Heart left ventricle (tissue), 16 donors: ENCODE measurements at regions not wholly inside any gene's neighbourhood (a gene's known extent, or its start where the extent isn't known, plus 50 kb on each side); places are given as distances from the start of the nearest gene placed in this dataset.
A peak's percentile ranks its signal among the peaks of the same experiment; 100 is the strongest.
"Not testable (repeated sequence)": the region's sequence is repeated elsewhere in the genome, so short reads cannot be mapped to it uniquely, and the experiment has no call there.

Source experiments
- ATAC-seq, 4 donors: fragments of 200-7000 bp; cut with Tn5 transposase; one replicate each; pipeline ENCODE4 v1.9.1; 2020 to 2022; ENCODE audit warnings: moderate library complexity in 4 of 4, mild to moderate bottlenecking in 3 of 4, moderate number of reproducible peaks in 1 of 4
- DNase-seq, 5 donors: peaks; one replicate each; pipeline ENCODE4 v3.0.0-alpha.2; 2020
- H3K27ac ChIP-seq, 12 donors: fragments of 200-600 bp; sonication (generic) in 4 of 12; one replicate each; pipeline versions ENCODE4 v1.5.0 to v1.8.0; 2016 to 2022; ENCODE audit warnings: mild to moderate bottlenecking in 2 of 12
- H3K27me3 ChIP-seq, 9 donors: fragments of 200-600 bp; sonication (generic) in 2 of 9; one replicate each; pipeline versions ENCODE4 v1.5.1 to v1.8.0; 2016 to 2022; ENCODE audit warnings: mild to moderate bottlenecking in 3 of 9
- H3K36me3 ChIP-seq, 9 donors: fragments of 200-600 bp; sonication (generic) in 2 of 9; one replicate each; pipeline versions ENCODE4 v1.5.0 to v1.8.0; 2018 to 2022; ENCODE audit warnings: mild to moderate bottlenecking in 2 of 9
- H3K4me1 ChIP-seq, 12 donors: fragments of 200-600 bp; sonication (generic) in 4 of 12; one replicate each; pipeline versions ENCODE4 v1.5.0 to v1.8.0; 2016 to 2022; ENCODE audit warnings: mild to moderate bottlenecking in 3 of 12
- H3K4me3 ChIP-seq, 12 donors: fragments of 200-600 bp; sonication (generic) in 4 of 12; one replicate each; pipeline versions ENCODE4 v1.5.0 to v1.8.0; 2017 to 2022; ENCODE audit warnings: mild to moderate bottlenecking in 9 of 12, moderate library complexity in 4 of 12
- H3K9me3 ChIP-seq, 12 donors: fragments of 200-600 bp; sonication (generic) in 4 of 12; one replicate each; pipeline versions ENCODE4 v1.5.0 to v1.8.0; 2016 to 2022; ENCODE audit warnings: mild to moderate bottlenecking in 1 of 12
- WGBS, 4 donors: extraction: QIAGEN DNeasy Blood & Tissue Kit in 2 of 4; methylation state at CpG; one replicate each; pipeline versions ENCODE4 v1.1.5 to v1.1.7; 2013 to 2018; 5-methylcytosine and 5-hydroxymethylcytosine counted together
- intact Hi-C, 10 donors: fragments of 100-400 bp; cut with DNase I; formaldehyde crosslinking; loops; one replicate each; pipeline versions ENCODE4 v1.11.1 to v1.14.2; 2022
- donor health status: ischemic (EF 13 %, LVEDD 7.1; RV severe dilation, severe dysfunction).
- donor health status: healthy with polysubstance abuse.
- donor health status: DM: no; HTN: yes; CAD: no.
- donor health status: DM: no; HTN: no; CAD: no.
- donor health status: ischemic (EF 25% LVEDD 6.9; RV normal size, moderate dysfunction).
- donor health status: ischemic (EF 25% LVEDD 5.7; RV mildly dilated, moderate dysfunction).
- donor health status: healthy.
- donor health status: DM: yes; HTN: yes; CAD: no.
- donor health status: ischemic (EF 35%, LVEDD 5.7; RV mildly dilated, moderate dysfunction).
- donor health status: nonischemic (EF 11% LVEDD 7.7; RV severe dilation, severe dysfunction).
- donor health status: DM: yes; HTN: yes; CAD: no.
- donor health status: PGD.
- donor health status: ischemic (EF 29% LVEDD 5.4; RV normal size, mild dysfunction).
- donor health status: nonischemic (EF 23%, LVEDD 6.1; RV moderate dilation, normal function).

- ATAC-seq, H3K27ac ChIP-seq, H3K9me3 ChIP-seq, H3K4me1 ChIP-seq, H3K36me3 ChIP-seq, intact Hi-C loops, H3K4me3 ChIP-seq, H3K27me3 ChIP-seq: not testable (repeated sequence)
- 85 to 93% (median 90%) methylated on average over 3 to 6 of the region's 6 CpGs for WGBS, 4 donors
- peak in 1 of 5 donors; percentile 67 for DNase-seq
These were observed 2808.9 kb downstream of the RPIA start for GRCh38 chr2:91500246-91500977.

GRCh38 chr2:91500978-91501310, 2809.5 kb downstream of the RPIA start:
- H3K27me3 ChIP-seq, H3K4me1 ChIP-seq: not testable (repeated sequence)
- WGBS, 4 donors = 86 to 89% (median 88%) methylated on average over 5 of the region's 5 CpGs

DNA sequence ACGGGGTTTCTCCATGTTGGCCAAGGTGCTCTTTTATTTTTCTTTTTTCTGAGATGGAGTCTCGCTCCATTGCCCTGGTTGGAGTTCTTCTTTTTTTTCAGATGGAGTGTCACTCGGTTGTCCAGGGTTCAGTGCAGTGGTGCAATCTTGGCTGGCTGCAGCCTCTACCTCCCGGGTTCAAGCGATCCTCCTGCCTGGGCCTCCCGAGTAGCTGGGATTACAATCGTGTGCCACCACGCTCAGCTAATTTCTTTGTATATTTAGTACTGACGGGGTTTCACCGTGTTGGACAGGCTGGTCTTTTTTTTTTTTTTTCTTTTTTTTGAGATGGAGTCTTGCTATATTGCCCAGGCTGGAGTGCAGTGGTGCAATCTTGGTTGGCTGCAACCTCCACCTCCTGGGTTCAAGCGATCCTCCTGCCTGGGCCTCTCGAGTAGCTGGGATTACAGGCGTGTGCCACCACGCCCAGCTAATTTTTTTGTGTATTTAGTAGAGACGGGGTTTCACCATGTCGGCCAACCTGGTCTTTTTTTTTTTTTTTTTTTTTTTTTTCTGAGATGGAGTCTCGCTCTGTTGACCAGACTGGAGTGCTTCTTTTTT, 2810.1 kb downstream of the RPIA start:
- H3K36me3 ChIP-seq, H3K4me1 ChIP-seq, intact Hi-C loops, H3K4me3 ChIP-seq, DNase-seq, H3K27ac ChIP-seq, H3K9me3 ChIP-seq, ATAC-seq, H3K27me3 ChIP-seq: not testable (repeated sequence)
- 83 to 94% (median 92%) methylated on average over 14 to 16 of the region's 17 CpGs for WGBS, 4 donors

More at GRCh38 chr2:91500978-91501310, 2809.5 kb downstream of the RPIA start:
- DNase-seq, H3K4me3 ChIP-seq, intact Hi-C loops, H3K36me3 ChIP-seq, H3K27ac ChIP-seq, H3K9me3 ChIP-seq, ATAC-seq: not testable (repeated sequence)

- 77 to 83% (median 81%) methylated on average over 7 to 8 of the region's 8 CpGs for WGBS, 4 donors
- H3K4me3 ChIP-seq, intact Hi-C loops, H3K9me3 ChIP-seq, DNase-seq, H3K4me1 ChIP-seq, H3K27ac ChIP-seq, ATAC-seq, H3K36me3 ChIP-seq, H3K27me3 ChIP-seq: not testable (repeated sequence)
These were observed 2812.1 kb downstream of the RPIA start for GRCh38 chr2:91503572-91503958.

DNA sequence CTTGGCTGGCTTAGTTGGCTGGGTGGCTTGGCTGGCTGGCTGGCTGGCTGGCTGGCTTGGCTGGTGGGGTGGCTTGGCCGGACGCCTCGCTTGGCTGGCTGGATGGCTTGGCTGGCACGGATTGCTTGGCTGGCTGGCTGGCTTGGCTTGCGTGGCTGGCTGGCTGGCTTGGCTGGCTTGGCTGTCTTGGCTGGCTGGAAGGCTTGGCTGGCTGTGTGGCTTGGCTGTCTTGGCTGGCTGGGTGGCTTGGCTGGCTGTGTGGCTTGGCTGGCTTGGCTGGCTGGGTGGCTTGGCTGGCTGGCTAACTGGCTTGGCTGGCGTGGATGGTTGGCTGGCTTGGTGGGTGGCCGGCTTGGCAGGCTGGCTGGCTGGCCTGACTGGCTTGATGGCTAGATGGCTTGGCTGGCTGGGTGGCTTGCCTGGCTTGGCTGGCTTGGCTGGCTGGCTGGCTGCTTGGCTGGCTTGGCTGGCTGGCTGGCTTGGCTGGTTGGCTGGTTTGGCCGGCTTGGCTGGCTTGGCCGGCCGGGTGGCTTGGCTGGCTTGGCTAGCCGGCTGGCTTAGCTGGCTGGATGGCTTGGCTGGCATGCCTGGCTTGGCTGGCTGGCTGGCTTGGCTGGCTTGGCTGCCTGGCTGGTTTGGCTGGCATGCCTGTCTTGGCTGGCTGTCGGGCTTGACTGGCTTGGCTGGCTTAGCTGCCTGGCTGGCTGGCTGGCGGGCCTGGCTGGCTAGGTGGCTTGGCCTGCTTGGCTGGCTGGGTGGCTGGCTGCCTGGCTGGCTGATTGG, 2812.7 kb downstream of the RPIA start:
- 90 to 100% (median 94%) methylated on average over 5 to 13 of the region's 13 CpGs for WGBS, 4 donors
- H3K27ac ChIP-seq, intact Hi-C loops, H3K36me3 ChIP-seq, H3K27me3 ChIP-seq, ATAC-seq, H3K4me3 ChIP-seq, H3K4me1 ChIP-seq, H3K9me3 ChIP-seq: not testable (repeated sequence)
- DNase-seq = peak in 1 of 5 donors; percentile 40

DNA sequence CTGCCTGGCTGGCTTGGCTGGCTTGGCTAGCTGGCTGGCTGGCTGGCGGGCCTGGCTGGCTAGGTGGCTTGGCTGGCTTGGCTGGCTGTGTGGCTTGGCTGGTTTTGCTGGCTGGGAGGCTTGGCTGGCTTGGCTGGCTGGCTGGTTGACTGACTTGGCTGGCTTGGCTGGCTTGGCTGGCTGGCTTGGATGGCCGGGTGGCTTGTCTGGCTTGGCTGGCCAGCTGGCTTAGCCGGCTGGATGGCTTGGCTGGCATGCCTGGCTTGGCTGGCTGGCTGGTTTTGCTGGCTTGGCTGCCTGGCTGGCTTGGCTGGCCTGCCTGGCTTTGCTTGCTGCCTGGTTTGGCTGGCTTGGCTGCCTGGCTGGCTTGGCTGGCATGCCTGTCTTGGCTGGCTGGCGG, 2817.3 kb downstream of the RPIA start:
- peak in 2 of 5 donors; percentile 30 to 52 for DNase-seq
- H3K4me1 ChIP-seq, H3K36me3 ChIP-seq, ATAC-seq, intact Hi-C loops, H3K9me3 ChIP-seq, H3K27me3 ChIP-seq, H3K4me3 ChIP-seq, H3K27ac ChIP-seq: not testable (repeated sequence)
- 70 to 81% methylated on average over 3 to 4 of the region's 4 CpGs; no CpG with 5 or more reads in 2 of the 4 donors for WGBS, 4 donors

- DNase-seq, intact Hi-C loops, H3K27me3 ChIP-seq, H3K27ac ChIP-seq, H3K4me3 ChIP-seq, H3K4me1 ChIP-seq, H3K9me3 ChIP-seq, ATAC-seq, H3K36me3 ChIP-seq: not testable (repeated sequence)
- WGBS, 4 donors = 40 to 50% (median 43%) methylated on average over 2 to 3 of the region's 4 CpGs
These were observed 2817.8 kb downstream of the RPIA start for GRCh38 chr2:91509276-91509675.

DNA sequence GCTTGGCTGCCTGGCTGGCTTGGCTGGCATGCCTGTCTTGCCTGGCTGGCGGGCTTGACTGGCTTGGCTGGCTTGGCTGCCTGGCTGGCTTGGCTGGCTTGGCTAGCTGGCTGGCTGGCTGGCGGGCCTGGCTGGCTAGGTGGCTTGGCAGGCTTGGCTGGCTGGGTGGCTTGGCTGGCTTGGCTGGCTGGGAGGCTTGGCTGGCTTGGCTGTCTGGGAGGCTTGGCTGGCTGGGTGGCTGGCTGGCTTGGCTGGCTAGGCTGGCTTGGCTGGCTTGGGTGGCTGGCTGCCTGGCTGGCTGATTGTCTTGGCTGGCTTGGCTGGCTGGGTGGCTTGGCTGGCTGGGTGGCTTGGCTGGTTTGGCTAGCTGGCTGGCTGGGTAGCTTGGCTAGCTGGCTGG, 2819.7 kb downstream of the RPIA start:
- H3K9me3 ChIP-seq, intact Hi-C loops, H3K4me3 ChIP-seq, H3K36me3 ChIP-seq, H3K27ac ChIP-seq, H3K27me3 ChIP-seq, H3K4me1 ChIP-seq, ATAC-seq: not testable (repeated sequence)
- DNase-seq = peak in 1 of 5 donors; percentile 24
- 77 to 100% (median 83%) methylated on average over 1 to 2 of the region's 2 CpGs; no CpG with 5 or more reads in 1 of the 4 donors for WGBS, 4 donors

DNA sequence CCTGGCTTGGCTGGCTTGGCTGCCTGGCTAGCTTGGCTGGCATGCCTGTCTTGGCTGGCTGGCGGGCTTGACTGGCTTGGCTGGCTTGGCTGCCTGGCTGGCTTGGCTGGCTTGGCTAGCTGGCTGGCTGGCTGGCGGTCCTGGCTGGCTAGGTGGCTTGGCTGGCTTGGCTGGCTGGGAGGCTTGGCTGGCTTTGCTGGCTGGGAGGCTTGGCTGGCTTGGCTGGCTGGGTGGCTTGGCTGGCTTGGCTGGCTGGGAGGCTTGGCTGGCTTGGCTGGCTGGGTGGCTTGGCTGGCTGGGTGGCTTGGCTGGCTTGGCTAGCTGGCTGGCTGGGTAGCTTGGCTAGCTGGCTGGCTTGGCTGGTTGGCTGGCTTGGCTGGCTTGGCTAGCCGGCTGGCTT, 2824.5 kb downstream of the RPIA start:
- intact Hi-C loops, H3K36me3 ChIP-seq, H3K4me1 ChIP-seq, H3K27me3 ChIP-seq, H3K27ac ChIP-seq, H3K4me3 ChIP-seq, DNase-seq, H3K9me3 ChIP-seq, ATAC-seq: not testable (repeated sequence)
- WGBS, 4 donors = 84 to 100% (median 93%) methylated on average over 2 of the region's 3 CpGs

DNA sequence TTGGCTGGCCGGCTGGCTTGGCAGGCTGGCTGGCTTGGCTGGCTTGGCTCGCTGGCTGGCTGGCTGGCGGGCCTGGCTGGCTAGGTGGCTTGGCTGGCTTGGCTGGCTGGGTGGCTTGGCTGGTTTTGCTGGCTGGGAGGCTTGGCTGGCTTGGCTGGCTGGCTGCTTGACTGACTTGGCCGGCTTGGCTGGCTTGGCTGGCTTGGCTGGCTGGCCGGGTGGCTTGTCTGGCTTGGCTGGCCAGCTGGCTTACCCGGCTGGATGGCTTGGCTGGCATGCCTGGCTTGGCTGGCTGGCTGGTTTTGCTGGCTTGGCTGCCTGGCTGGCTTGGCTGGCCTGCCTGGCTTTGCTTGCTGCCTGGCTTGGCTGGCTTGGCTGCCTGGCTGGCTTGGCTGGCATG, 2825.2 kb downstream of the RPIA start:
- H3K4me3 ChIP-seq, H3K27me3 ChIP-seq, H3K36me3 ChIP-seq, DNase-seq, H3K9me3 ChIP-seq, ATAC-seq, intact Hi-C loops, H3K4me1 ChIP-seq, H3K27ac ChIP-seq: not testable (repeated sequence)
- 86 to 100% (median 92%) methylated on average over 2 to 6 of the region's 6 CpGs; no CpG with 5 or more reads in 1 of the 4 donors for WGBS, 4 donors

DNA sequence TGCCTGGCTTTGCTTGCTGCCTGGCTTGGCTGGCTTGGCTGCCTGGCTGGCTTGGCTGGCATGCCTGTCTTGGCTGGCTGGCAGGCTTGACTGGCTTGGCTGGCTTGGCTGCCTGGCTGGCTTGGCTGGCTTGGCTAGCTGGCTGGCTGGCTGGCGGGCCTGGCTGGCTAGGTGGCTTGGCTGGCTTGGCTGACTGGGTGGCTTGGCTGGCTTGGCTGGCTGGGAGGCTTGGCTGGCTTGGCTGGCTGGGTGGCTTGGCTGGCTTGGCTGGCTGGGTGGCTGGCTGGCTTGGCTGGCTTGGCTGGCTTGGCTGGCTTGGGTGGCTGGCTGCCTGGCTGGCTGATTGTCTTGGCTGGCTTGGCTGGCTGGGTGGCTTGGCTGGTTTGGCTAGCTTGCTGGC, 2826.4 kb downstream of the RPIA start:
- DNase-seq, intact Hi-C loops, H3K27ac ChIP-seq: not testable (repeated sequence)

More for the DNA sequence above, 2826.4 kb downstream of the RPIA start:
- not testable (repeated sequence) for ATAC-seq, H3K4me1 ChIP-seq, H3K27me3 ChIP-seq, H3K9me3 ChIP-seq, H3K4me3 ChIP-seq, H3K36me3 ChIP-seq
- WGBS, 4 donors = 50 to 93% (median 90%) methylated on average over 1 of the region's 1 CpG
